Nephron progenitor cell (in vitro differentiated cells): ENCODE measurements at regions not wholly inside any gene's neighbourhood (a gene's known extent, or its start where the extent isn't known, plus 50 kb on each side); places are given as distances from the start of the nearest gene placed in this dataset.

ENCODE experiments used
- DNase-seq: peaks from one replicate; pipeline ENCODE4 v3.0.0; 2021
- H3K27ac Mint-ChIP-seq: 2 replicates; pipeline ENCODE4 v1.8.0; 2021; ENCODE audit warnings: mild to moderate bottlenecking, moderate library complexity, mixed read lengths
- H3K27me3 Mint-ChIP-seq: 2 replicates; pipeline ENCODE4 v1.8.0; 2021; ENCODE audit warnings: mild to moderate bottlenecking, low read depth, mixed read lengths; ENCODE audit not compliant: poor library complexity
- H3K36me3 Mint-ChIP-seq: 2 replicates; pipeline ENCODE4 v1.8.0; 2021; ENCODE audit warnings: low read depth, mixed read lengths
- H3K4me1 Mint-ChIP-seq: 2 replicates; pipeline ENCODE4 v1.8.0; 2021; ENCODE audit warnings: mixed read lengths
- H3K4me3 Mint-ChIP-seq: 2 replicates; pipeline ENCODE4 v1.8.0; 2021; ENCODE audit warnings: mild to moderate bottlenecking, moderate library complexity, mixed read lengths
- H3K9me3 Mint-ChIP-seq: 2 replicates; pipeline ENCODE4 v1.8.0; 2021; ENCODE audit warnings: mild to moderate bottlenecking, moderate library complexity, mixed read lengths
- CTCF ChIP-seq: fragments of 200-600 bp; sonication (generic); IDR thresholded peaks from 2 replicates; pipeline ENCODE4 v1.5.0; 2021; ENCODE audit warnings: antibody characterized with exemption

GRCh38 chr5:61669531-61669930, 337.5 kb downstream of the ZSWIM6 start:
- Mint-ChIP-seq H3K27me3 (peaks cover 24% of the 10 kb centered on the region), H3K36me3 (no peaks in the 10 kb centered on the region), H3K4me3 (no peak overlapping the region), H3K4me1 (peaks cover 26% of the 10 kb centered on the region), H3K9me3 (no peaks in the 10 kb centered on the region), H3K27ac (no peak overlapping the region)
- TF ChIP-seq CTCF = no peak
- no peak for DNase-seq

GRCh38 chr5:61670941-61671340, 338.9 kb downstream of the ZSWIM6 start:
- Mint-ChIP-seq H3K27me3 (peaks cover 22% of the 10 kb centered on the region), H3K4me3 (no peak overlapping the region), H3K9me3 (no peaks in the 10 kb centered on the region), H3K4me1 (peaks cover 24% of the 10 kb centered on the region), H3K27ac (no peak overlapping the region), H3K36me3 (no peaks in the 10 kb centered on the region)
- no peak for TF ChIP-seq CTCF
- DNase-seq = no peak

- Mint-ChIP-seq H3K4me1 (peaks cover 20% of the 10 kb centered on the region), H3K4me3 (no peak overlapping the region), H3K36me3 (no peaks in the 10 kb centered on the region), H3K9me3 (no peaks in the 10 kb centered on the region), H3K27ac (peak overlapping the region; percentile 24), H3K27me3 (peaks cover 15% of the 10 kb centered on the region)
- TF ChIP-seq CTCF = no peak
- no peak for DNase-seq
Observed at GRCh38 chr5:61673007-61673735, 341.1 kb downstream of the ZSWIM6 start.

- peaks cover 7% of the 10 kb centered on the region for H3K27me3 Mint-ChIP-seq
- peaks cover 20% of the 10 kb centered on the region for H3K4me1 Mint-ChIP-seq
- DNase-seq = no peak
- no peaks in the 10 kb centered on the region for H3K36me3 Mint-ChIP-seq
- no peak for TF ChIP-seq CTCF
- H3K27ac Mint-ChIP-seq = peak overlapping the region; percentile 71
- no peaks in the 10 kb centered on the region for H3K9me3 Mint-ChIP-seq
- no peak overlapping the region for H3K4me3 Mint-ChIP-seq
Observed at GRCh38 chr5:61674378-61674777, 342.3 kb downstream of the ZSWIM6 start.

- Mint-ChIP-seq H3K36me3 (no peaks in the 10 kb centered on the region), H3K27ac (no peak overlapping the region), H3K27me3 (peaks cover 7% of the 10 kb centered on the region), H3K9me3 (no peaks in the 10 kb centered on the region), H3K4me1 (peaks cover 20% of the 10 kb centered on the region), H3K4me3 (no peak overlapping the region)
- DNase-seq = no peak
- TF ChIP-seq CTCF = no peak
Observed at GRCh38 chr5:61675015-61675692, 343.1 kb downstream of the ZSWIM6 start.

GRCh38 chr5:61677220-61677619, 345.2 kb downstream of the ZSWIM6 start:
- no peak for TF ChIP-seq CTCF
- Mint-ChIP-seq H3K4me3 (no peak overlapping the region), H3K27me3 (peaks cover 7% of the 10 kb centered on the region), H3K36me3 (no peaks in the 10 kb centered on the region), H3K27ac (no peak overlapping the region), H3K4me1 (peaks cover 20% of the 10 kb centered on the region), H3K9me3 (no peaks in the 10 kb centered on the region)
- no peak for DNase-seq
